ENCODE measurements at regions not wholly inside any gene's neighbourhood (a gene's known extent, or its start where the extent isn't known, plus 50 kb on each side); places are given as distances from the start of the nearest gene placed in this dataset.
"Not testable (repeated sequence)": the region's sequence is repeated elsewhere in the genome, so short reads cannot be mapped to it uniquely, and the experiment has no call there.

GRCh38 chr10:94137747-94138146, 144.0 kb downstream of the PLCE1 start:
- Histone ChIP-seq H3K36me3 (ENCODE audit: control insufficient read depth in 2 of 2, insufficient read depth in 2 of 2, low read length in 1 of 2) (no peaks in the 10 kb centered on the region), H3K9me3 (ENCODE audit: control insufficient read depth in 2 of 2, insufficient read depth in 1 of 2, low read depth in 1 of 2, low read length in 1 of 2) (no peaks in the 10 kb centered on the region), H3K27ac (ENCODE audit: low read depth in 2 of 2, low read length in 1 of 2) (no peak overlapping the region), H3K4me1 (ENCODE audit: control insufficient read depth in 2 of 2, insufficient read depth in 2 of 2, low read length in 1 of 2) (no peaks in the 10 kb centered on the region), H3K4me3 (ENCODE audit: low read depth in 1 of 2, low read length in 2 of 2) (no peak overlapping the region), H3K27me3 (ENCODE audit: control insufficient read depth in 1 of 2, insufficient read depth in 2 of 2, low read length in 2 of 2) (no peaks in the 10 kb centered on the region)
- 94% methylated on average over 2 of the region's 2 CpGs for WGBS, 2 donors

- H3K4me1 ChIP-seq (ENCODE audit: control insufficient read depth in 2 of 2, insufficient read depth in 2 of 2, low read length in 1 of 2) = no peaks in the 10 kb centered on the region
- no peaks in the 10 kb centered on the region for H3K27me3 ChIP-seq (ENCODE audit: control insufficient read depth in 1 of 2, insufficient read depth in 2 of 2, low read length in 2 of 2)
- no peaks in the 10 kb centered on the region for H3K9me3 ChIP-seq (ENCODE audit: control insufficient read depth in 2 of 2, insufficient read depth in 1 of 2, low read depth in 1 of 2, low read length in 1 of 2)
- H3K36me3 ChIP-seq (ENCODE audit: control insufficient read depth in 2 of 2, insufficient read depth in 2 of 2, low read length in 1 of 2) = no peaks in the 10 kb centered on the region
- WGBS, 2 donors = 88 to 90% methylated on average over 2 of the region's 2 CpGs
- no peak overlapping the region for H3K27ac ChIP-seq (ENCODE audit: low read depth in 2 of 2, low read length in 1 of 2)
- H3K4me3 ChIP-seq (ENCODE audit: low read depth in 1 of 2, low read length in 2 of 2) = no peak overlapping the region
Measured at GRCh38 chr10:94138391-94138790, 144.7 kb downstream of the PLCE1 start.

GRCh38 chr10:94143261-94143660, 149.5 kb downstream of the PLCE1 start:
- no peaks in the 10 kb centered on the region for H3K9me3 ChIP-seq (ENCODE audit: control insufficient read depth in 2 of 2, insufficient read depth in 1 of 2, low read depth in 1 of 2, low read length in 1 of 2)
- no peak overlapping the region for H3K4me3 ChIP-seq (ENCODE audit: low read depth in 1 of 2, low read length in 2 of 2)
- H3K4me1 ChIP-seq (ENCODE audit: control insufficient read depth in 2 of 2, insufficient read depth in 2 of 2, low read length in 1 of 2) = no peaks in the 10 kb centered on the region
- H3K36me3 ChIP-seq (ENCODE audit: control insufficient read depth in 2 of 2, insufficient read depth in 2 of 2, low read length in 1 of 2) = no peaks in the 10 kb centered on the region
- H3K27me3 ChIP-seq (ENCODE audit: control insufficient read depth in 1 of 2, insufficient read depth in 2 of 2, low read length in 2 of 2) = no peaks in the 10 kb centered on the region
- no peak overlapping the region for H3K27ac ChIP-seq (ENCODE audit: low read depth in 2 of 2, low read length in 1 of 2)

- H3K36me3 ChIP-seq (ENCODE audit: control insufficient read depth in 2 of 2, insufficient read depth in 2 of 2, low read length in 1 of 2) = no peaks in the 10 kb centered on the region
Measured at GRCh38 chr10:94146313-94146712, 152.6 kb downstream of the PLCE1 start.

GRCh38 chr10:94146746-94147145, 153.0 kb downstream of the PLCE1 start:
- Histone ChIP-seq H3K27me3 (ENCODE audit: control insufficient read depth in 1 of 2, insufficient read depth in 2 of 2, low read length in 2 of 2) (no peaks in the 10 kb centered on the region), H3K27ac (ENCODE audit: low read depth in 2 of 2, low read length in 1 of 2) (no peak overlapping the region), H3K4me3 (ENCODE audit: low read depth in 1 of 2, low read length in 2 of 2) (no peak overlapping the region), H3K36me3 (ENCODE audit: control insufficient read depth in 2 of 2, insufficient read depth in 2 of 2, low read length in 1 of 2) (no peaks in the 10 kb centered on the region), H3K9me3 (ENCODE audit: control insufficient read depth in 2 of 2, insufficient read depth in 1 of 2, low read depth in 1 of 2, low read length in 1 of 2) (no peaks in the 10 kb centered on the region), H3K4me1 (ENCODE audit: control insufficient read depth in 2 of 2, insufficient read depth in 2 of 2, low read length in 1 of 2) (no peaks in the 10 kb centered on the region)
- 80 to 81% methylated on average over 5 of the region's 5 CpGs for WGBS, 2 donors

More at GRCh38 chr10:94146313-94146712, 152.6 kb downstream of the PLCE1 start:
- Histone ChIP-seq H3K4me1 (ENCODE audit: control insufficient read depth in 2 of 2, insufficient read depth in 2 of 2, low read length in 1 of 2) (no peaks in the 10 kb centered on the region), H3K27me3 (ENCODE audit: control insufficient read depth in 1 of 2, insufficient read depth in 2 of 2, low read length in 2 of 2) (no peaks in the 10 kb centered on the region), H3K9me3 (ENCODE audit: control insufficient read depth in 2 of 2, insufficient read depth in 1 of 2, low read depth in 1 of 2, low read length in 1 of 2) (no peaks in the 10 kb centered on the region), H3K4me3 (ENCODE audit: low read depth in 1 of 2, low read length in 2 of 2) (no peak overlapping the region), H3K27ac (ENCODE audit: low read depth in 2 of 2, low read length in 1 of 2) (no peak overlapping the region)
- 84 to 90% methylated on average over 8 of the region's 8 CpGs for WGBS, 2 donors

- no peak overlapping the region for H3K4me3 ChIP-seq (ENCODE audit: low read depth in 1 of 2, low read length in 2 of 2)
- no peak overlapping the region for H3K27ac ChIP-seq (ENCODE audit: low read depth in 2 of 2, low read length in 1 of 2)
- no peaks in the 10 kb centered on the region for H3K27me3 ChIP-seq (ENCODE audit: control insufficient read depth in 1 of 2, insufficient read depth in 2 of 2, low read length in 2 of 2)
- H3K9me3 ChIP-seq (ENCODE audit: control insufficient read depth in 2 of 2, insufficient read depth in 1 of 2, low read depth in 1 of 2, low read length in 1 of 2) = no peaks in the 10 kb centered on the region
- 81 to 85% methylated on average over 2 of the region's 2 CpGs for WGBS, 2 donors
- H3K36me3 ChIP-seq (ENCODE audit: control insufficient read depth in 2 of 2, insufficient read depth in 2 of 2, low read length in 1 of 2) = no peaks in the 10 kb centered on the region
- H3K4me1 ChIP-seq (ENCODE audit: control insufficient read depth in 2 of 2, insufficient read depth in 2 of 2, low read length in 1 of 2) = no peaks in the 10 kb centered on the region
Measured at GRCh38 chr10:94149702-94150101, 156.0 kb downstream of the PLCE1 start.

GRCh38 chr10:94150541-94151184, 156.9 kb downstream of the PLCE1 start:
- Histone ChIP-seq H3K4me1 (ENCODE audit: control insufficient read depth in 2 of 2, insufficient read depth in 2 of 2, low read length in 1 of 2) (no peaks in the 10 kb centered on the region), H3K4me3 (ENCODE audit: low read depth in 1 of 2, low read length in 2 of 2) (no peak overlapping the region), H3K36me3 (ENCODE audit: control insufficient read depth in 2 of 2, insufficient read depth in 2 of 2, low read length in 1 of 2) (no peaks in the 10 kb centered on the region), H3K9me3 (ENCODE audit: control insufficient read depth in 2 of 2, insufficient read depth in 1 of 2, low read depth in 1 of 2, low read length in 1 of 2) (no peaks in the 10 kb centered on the region), H3K27me3 (ENCODE audit: control insufficient read depth in 1 of 2, insufficient read depth in 2 of 2, low read length in 2 of 2) (no peaks in the 10 kb centered on the region), H3K27ac (ENCODE audit: low read depth in 2 of 2, low read length in 1 of 2) (no peak overlapping the region)
- 78 to 91% methylated on average over 1 of the region's 1 CpG for WGBS, 2 donors

GRCh38 chr10:94155722-94156271, 162.1 kb downstream of the PLCE1 start:
- no peaks in the 10 kb centered on the region for H3K9me3 ChIP-seq (ENCODE audit: control insufficient read depth in 2 of 2, insufficient read depth in 1 of 2, low read depth in 1 of 2, low read length in 1 of 2)
- WGBS, 2 donors = 74 to 83% methylated on average over 4 of the region's 4 CpGs

GRCh38 chr10:94156453-94156852, 162.7 kb downstream of the PLCE1 start:
- Histone ChIP-seq H3K9me3 (ENCODE audit: control insufficient read depth in 2 of 2, insufficient read depth in 1 of 2, low read depth in 1 of 2, low read length in 1 of 2) (no peaks in the 10 kb centered on the region), H3K36me3 (ENCODE audit: control insufficient read depth in 2 of 2, insufficient read depth in 2 of 2, low read length in 1 of 2) (no peaks in the 10 kb centered on the region), H3K4me3 (ENCODE audit: low read depth in 1 of 2, low read length in 2 of 2) (no peak overlapping the region), H3K4me1 (ENCODE audit: control insufficient read depth in 2 of 2, insufficient read depth in 2 of 2, low read length in 1 of 2) (no peaks in the 10 kb centered on the region), H3K27me3 (ENCODE audit: control insufficient read depth in 1 of 2, insufficient read depth in 2 of 2, low read length in 2 of 2) (no peaks in the 10 kb centered on the region), H3K27ac (ENCODE audit: low read depth in 2 of 2, low read length in 1 of 2) (no peak overlapping the region)
- 63 to 68% methylated on average over 3 of the region's 3 CpGs for WGBS, 2 donors

More at GRCh38 chr10:94155722-94156271, 162.1 kb downstream of the PLCE1 start:
- H3K4me3 ChIP-seq (ENCODE audit: low read depth in 1 of 2, low read length in 2 of 2) = no peak overlapping the region
- no peaks in the 10 kb centered on the region for H3K36me3 ChIP-seq (ENCODE audit: control insufficient read depth in 2 of 2, insufficient read depth in 2 of 2, low read length in 1 of 2)
- H3K27ac ChIP-seq (ENCODE audit: low read depth in 2 of 2, low read length in 1 of 2) = no peak overlapping the region
- no peaks in the 10 kb centered on the region for H3K27me3 ChIP-seq (ENCODE audit: control insufficient read depth in 1 of 2, insufficient read depth in 2 of 2, low read length in 2 of 2)
- no peaks in the 10 kb centered on the region for H3K4me1 ChIP-seq (ENCODE audit: control insufficient read depth in 2 of 2, insufficient read depth in 2 of 2, low read length in 1 of 2)

- H3K27me3 ChIP-seq (ENCODE audit: control insufficient read depth in 1 of 2, insufficient read depth in 2 of 2, low read length in 2 of 2); H3K4me3 ChIP-seq (ENCODE audit: low read depth in 1 of 2, low read length in 2 of 2); H3K9me3 ChIP-seq (ENCODE audit: control insufficient read depth in 2 of 2, insufficient read depth in 1 of 2, low read depth in 1 of 2, low read length in 1 of 2); H3K27ac ChIP-seq (ENCODE audit: low read depth in 2 of 2, low read length in 1 of 2); H3K36me3 ChIP-seq (ENCODE audit: control insufficient read depth in 2 of 2, insufficient read depth in 2 of 2, low read length in 1 of 2); H3K4me1 ChIP-seq (ENCODE audit: control insufficient read depth in 2 of 2, insufficient read depth in 2 of 2, low read length in 1 of 2): not testable (repeated sequence)
- WGBS, 2 donors = 73 to 80% methylated on average over 8 to 11 of the region's 12 CpGs
Measured at GRCh38 chr10:94165158-94165611, 171.5 kb downstream of the PLCE1 start.

Data from esophagus (tissue), 2 donors.